ENCODE measurements at regions not wholly inside any gene's neighbourhood (a gene's known extent, or its start where the extent isn't known, plus 50 kb on each side); places are given as distances from the start of the nearest gene placed in this dataset.

GRCh38 chr16:47967374-47967773, 188.4 kb downstream of the ABCC12 start:
- DNase-seq, result no peak

GRCh38 chr16:47966325-47966724, 189.5 kb downstream of the ABCC12 start:
- no peak for DNase-seq

GRCh38 chr16:47965439-47965838, 190.4 kb downstream of the ABCC12 start:
- no peak for DNase-seq

GRCh38 chr16:47958726-47959125, 197.1 kb downstream of the ABCC12 start:
- DNase-seq, result no peak

- DNase-seq, result no peak
Observed at GRCh38 chr16:47956916-47957315, 198.9 kb downstream of the ABCC12 start.

GRCh38 chr16:47949714-47950113, 206.1 kb downstream of the ABCC12 start:
- DNase-seq, result no peak

GRCh38 chr16:47949276-47949675, 206.5 kb downstream of the ABCC12 start:
- DNase-seq, result no peak

- no peak for DNase-seq
Observed at GRCh38 chr16:47947723-47948122, 208.1 kb downstream of the ABCC12 start.

- no peak for DNase-seq
Observed at GRCh38 chr16:47946092-47946491, 209.7 kb downstream of the ABCC12 start.

GRCh38 chr16:47944589-47944988, 211.2 kb downstream of the ABCC12 start:
- no peak for DNase-seq

GRCh38 chr16:47943235-47943634, 212.6 kb downstream of the ABCC12 start:
- DNase-seq, result no peak

- DNase-seq, result no peak
Observed at GRCh38 chr16:47940466-47940865, 215.3 kb downstream of the ABCC12 start.

GRCh38 chr16:47939680-47940079, 216.1 kb downstream of the ABCC12 start:
- no peak for DNase-seq

- DNase-seq, result no peak
Observed at GRCh38 chr16:47938272-47938671, 217.5 kb downstream of the ABCC12 start.

GRCh38 chr16:47928008-47928407, 227.8 kb downstream of the ABCC12 start:
- no peak for DNase-seq

GRCh38 chr16:47927330-47927729, 228.5 kb downstream of the ABCC12 start:
- no peak for DNase-seq

GRCh38 chr16:47925811-47926460, 229.9 kb downstream of the ABCC12 start:
- no peak for DNase-seq

GRCh38 chr16:47924950-47925349, 230.8 kb downstream of the ABCC12 start:
- no peak for DNase-seq

GRCh38 chr16:47921535-47921934, 234.3 kb downstream of the ABCC12 start:
- DNase-seq, result no peak

GRCh38 chr16:47920709-47921108, 235.1 kb downstream of the ABCC12 start:
- DNase-seq, result no peak

- DNase-seq, result no peak
Observed at GRCh38 chr16:47917118-47917517, 238.7 kb downstream of the ABCC12 start.

GRCh38 chr16:47916266-47916665, 239.5 kb downstream of the ABCC12 start:
- no peak for DNase-seq

GRCh38 chr16:47907109-47907508, 248.7 kb downstream of the ABCC12 start:
- no peak for DNase-seq

GRCh38 chr16:47905771-47906170, 250.0 kb downstream of the ABCC12 start:
- no peak for DNase-seq

GRCh38 chr16:47904691-47905090, 251.1 kb downstream of the ABCC12 start:
- no peak for DNase-seq

All from AML-193 (cell line).